ENCODE measurements at regions not wholly inside any gene's neighbourhood (a gene's known extent, or its start where the extent isn't known, plus 50 kb on each side); places are given as distances from the start of the nearest gene placed in this dataset.

GRCh38 chr4:177562859-177563258, 120.6 kb upstream of the AGA start:
- ATAC-seq (no peak), DNase-seq (ENCODE audit: low spot score) (no peak), FAIRE-seq (no peak)
- Histone ChIP-seq H3K4me2 (ENCODE audit: low read depth, low read length) (no peak overlapping the region), H3K27ac (ENCODE audit: extremely low read length, insufficient read depth, low read length) (no peak overlapping the region), H3K4me1 (ENCODE audit: insufficient read depth, low read length) (no peaks in the 10 kb centered on the region), H3K36me3 (replicated peaks in 1 of 2; ENCODE audit: control insufficient read depth in 1 of 2, insufficient read depth in 2 of 2, low read length in 2 of 2) (no peaks in the 10 kb centered on the region), H3K27me3 (ENCODE audit: control insufficient read depth in 1 of 2, insufficient read depth in 2 of 2, low read length in 2 of 2) (no peaks in the 10 kb centered on the region), H3K9ac (ENCODE audit: insufficient read depth, low read depth, low read length) (no peak overlapping the region), H2AFZ (ENCODE audit: low read length) (no peak overlapping the region), H3K79me2 (ENCODE audit: insufficient read depth, low read length) (no peaks in the 10 kb centered on the region), H3K4me3 (replicated peaks in 1 of 3; ENCODE audit: insufficient read depth in 1 of 3, low read depth in 2 of 3, low read length in 3 of 3) (no peak overlapping the region), H3K9me3 (ENCODE audit: low read length) (no peaks in the 10 kb centered on the region), H4K20me1 (ENCODE audit: insufficient read depth, low read length) (no peaks in the 10 kb centered on the region)
- TF ChIP-seq ZBTB20 (CRISPR knock-in tag; IDR thresholded peaks at IDR 0.05; ENCODE audit: borderline replicate concordance, low read depth): no peak
- TF ChIP-seq, protein P1, sequence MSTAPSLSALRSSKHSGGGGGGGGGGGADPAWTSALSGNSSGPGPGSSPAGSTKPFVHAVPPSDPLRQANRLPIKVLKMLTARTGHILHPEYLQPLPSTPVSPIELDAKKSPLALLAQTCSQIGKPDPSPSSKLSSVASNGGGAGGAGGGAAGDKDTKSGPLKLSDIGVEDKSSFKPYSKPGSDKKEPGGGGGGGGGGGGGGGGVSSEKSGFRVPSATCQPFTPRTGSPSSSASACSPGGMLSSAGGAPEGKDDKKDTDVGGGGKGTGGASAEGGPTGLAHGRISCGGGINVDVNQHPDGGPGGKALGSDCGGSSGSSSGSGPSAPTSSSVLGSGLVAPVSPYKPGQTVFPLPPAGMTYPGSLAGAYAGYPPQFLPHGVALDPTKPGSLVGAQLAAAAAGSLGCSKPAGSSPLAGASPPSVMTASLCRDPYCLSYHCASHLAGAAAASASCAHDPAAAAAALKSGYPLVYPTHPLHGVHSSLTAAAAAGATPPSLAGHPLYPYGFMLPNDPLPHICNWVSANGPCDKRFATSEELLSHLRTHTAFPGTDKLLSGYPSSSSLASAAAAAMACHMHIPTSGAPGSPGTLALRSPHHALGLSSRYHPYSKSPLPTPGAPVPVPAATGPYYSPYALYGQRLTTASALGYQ (CRISPR knock-in tag; IDR thresholded peaks at IDR 0.05): no peak
- no peak for TF ChIP-seq MAX (IDR thresholded peaks at IDR 0.05)
- no peak for TF ChIP-seq POGK (CRISPR knock-in tag; conservative IDR thresholded peaks at IDR 0.05)
- TF ChIP-seq KDM5B (CRISPR knock-in tag; IDR thresholded peaks at IDR 0.05; ENCODE audit: borderline replicate concordance): no peak
- no peak for TF ChIP-seq ZNF572 (CRISPR knock-in tag; IDR thresholded peaks at IDR 0.05)
- TF ChIP-seq MEF2D (CRISPR knock-in tag; IDR thresholded peaks at IDR 0.05): no peak
- WGBS (ENCODE audit: low lambda C conversion rate): 0% methylated on average over 1 of the region's 1 CpG
- no TSS peak for BruUV-seq (replicated peaks)
- ChIA-PET CTCF (ENCODE audit: low intra/inter-chr PET ratio, low total read pairs) (no interaction called here), POLR2A (no interaction called here)
- in situ Hi-C loops (cut with HindIII; ENCODE audit: extremely low pct_ligation_motif_present, low pct_unique_long_range_greater_than_20kb) (no loop called here), intact Hi-C loops (cut with micrococcal nuclease; ENCODE audit: unreplicated experiment) (no loop called here)

Measured in HepG2 (cell line).